Fibroblast of lung (primary cell): ENCODE measurements at regions not wholly inside any gene's neighbourhood (a gene's known extent, or its start where the extent isn't known, plus 50 kb on each side); places are given as distances from the start of the nearest gene placed in this dataset.

Experiments
- EZH2 ChIP-seq: IDR thresholded peaks from 2 replicates; pipeline ENCODE4 v1.5.1; 2012; ENCODE audit warnings: low read length, control low read depth, mild to moderate bottlenecking; ENCODE audit errors: missing control alignments
- TF ChIP-seq, protein P1 (sequence below), 2 donors: IDR thresholded peaks in 1 of 2; conservative IDR thresholded peaks in 1 of 2; 1 replicate in 1 of 2; 2 replicates in 1 of 2; pipeline ENCODE4 v1.5.1; 2011 to 2012; ENCODE audit warnings: low read length in 2 of 2, control low read depth in 1 of 2, inconsistent platforms in 1 of 2, low read depth in 1 of 2, mild to moderate bottlenecking in 1 of 2

DNA sequence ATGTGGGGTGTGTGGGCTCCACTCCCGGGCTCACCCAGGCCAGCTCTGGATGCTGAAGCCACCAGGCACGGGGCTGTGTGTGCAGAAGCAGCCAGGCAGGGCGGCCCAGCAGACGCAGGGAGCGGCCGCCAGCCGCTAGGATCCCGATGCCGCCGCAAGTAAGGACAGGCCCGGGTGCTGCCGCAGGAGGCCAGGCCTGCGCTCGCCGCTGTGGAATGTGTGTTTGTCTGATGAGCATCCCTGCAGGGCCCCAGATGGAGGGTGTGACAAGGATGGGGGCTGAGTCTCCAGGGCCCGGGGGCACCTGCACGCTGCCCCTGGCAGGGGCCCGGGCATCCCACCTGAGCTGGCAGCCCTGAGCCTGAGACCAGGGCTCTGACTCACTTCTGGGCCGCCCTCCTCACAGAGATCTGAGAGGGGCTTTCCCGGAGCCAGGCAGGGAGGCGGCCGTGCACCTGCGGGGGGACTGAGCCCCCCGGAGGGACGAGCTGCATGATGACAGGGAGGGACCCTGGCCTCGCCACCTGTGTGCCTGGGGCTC is 101.5 kb downstream of the FOXL3 start:
- TF ChIP-seq EZH2 = no peak
- TF ChIP-seq, protein P1, sequence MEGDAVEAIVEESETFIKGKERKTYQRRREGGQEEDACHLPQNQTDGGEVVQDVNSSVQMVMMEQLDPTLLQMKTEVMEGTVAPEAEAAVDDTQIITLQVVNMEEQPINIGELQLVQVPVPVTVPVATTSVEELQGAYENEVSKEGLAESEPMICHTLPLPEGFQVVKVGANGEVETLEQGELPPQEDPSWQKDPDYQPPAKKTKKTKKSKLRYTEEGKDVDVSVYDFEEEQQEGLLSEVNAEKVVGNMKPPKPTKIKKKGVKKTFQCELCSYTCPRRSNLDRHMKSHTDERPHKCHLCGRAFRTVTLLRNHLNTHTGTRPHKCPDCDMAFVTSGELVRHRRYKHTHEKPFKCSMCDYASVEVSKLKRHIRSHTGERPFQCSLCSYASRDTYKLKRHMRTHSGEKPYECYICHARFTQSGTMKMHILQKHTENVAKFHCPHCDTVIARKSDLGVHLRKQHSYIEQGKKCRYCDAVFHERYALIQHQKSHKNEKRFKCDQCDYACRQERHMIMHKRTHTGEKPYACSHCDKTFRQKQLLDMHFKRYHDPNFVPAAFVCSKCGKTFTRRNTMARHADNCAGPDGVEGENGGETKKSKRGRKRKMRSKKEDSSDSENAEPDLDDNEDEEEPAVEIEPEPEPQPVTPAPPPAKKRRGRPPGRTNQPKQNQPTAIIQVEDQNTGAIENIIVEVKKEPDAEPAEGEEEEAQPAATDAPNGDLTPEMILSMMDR (conservative IDR thresholded peaks at IDR 0.05 in 1 of 2, IDR thresholded peaks at IDR 0.05 in 1 of 2; ENCODE audit: low read depth in 1 of 2, low read length in 2 of 2) = no peak
